ENCODE measurements at regions not wholly inside any gene's neighbourhood (a gene's known extent, or its start where the extent isn't known, plus 50 kb on each side); places are given as distances from the start of the nearest gene placed in this dataset.

DNA sequence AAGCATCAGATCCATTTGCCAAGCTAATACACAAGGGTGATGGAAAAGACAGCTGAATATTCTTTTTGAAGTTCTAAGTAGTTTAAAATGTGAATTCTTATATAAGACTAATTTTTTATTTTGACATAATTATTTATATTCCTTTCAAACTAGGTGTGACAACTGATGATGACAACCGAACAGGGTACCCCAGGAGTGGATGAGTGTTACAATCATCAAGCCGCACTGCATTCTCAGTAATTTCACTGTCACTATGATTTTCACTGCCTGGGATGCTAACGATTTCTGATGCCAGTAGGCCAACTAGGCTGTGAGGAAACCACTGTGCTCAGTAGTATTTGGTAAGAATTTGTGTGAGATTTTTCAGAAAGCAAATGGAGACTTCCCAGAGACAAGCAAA, 317.5 kb downstream of the ARAP2 start:
- no peak for DNase-seq
- H3K4me1 Mint-ChIP-seq = no peaks in the 10 kb centered on the region
- intact Hi-C loops (cut with micrococcal nuclease) = no loop called here
- no peaks in the 10 kb centered on the region for H3K27me3 Mint-ChIP-seq
- H3K4me3 Mint-ChIP-seq = no peak overlapping the region
- ChIA-PET CTCF (no interaction called here), POLR2A (interaction anchor here (0.6 kb wide), 1 partner anchor 23 kb away, joined by 3 read pairs; no protein-coding TSS in a partner anchor)
- TF ChIP-seq, protein P1, sequence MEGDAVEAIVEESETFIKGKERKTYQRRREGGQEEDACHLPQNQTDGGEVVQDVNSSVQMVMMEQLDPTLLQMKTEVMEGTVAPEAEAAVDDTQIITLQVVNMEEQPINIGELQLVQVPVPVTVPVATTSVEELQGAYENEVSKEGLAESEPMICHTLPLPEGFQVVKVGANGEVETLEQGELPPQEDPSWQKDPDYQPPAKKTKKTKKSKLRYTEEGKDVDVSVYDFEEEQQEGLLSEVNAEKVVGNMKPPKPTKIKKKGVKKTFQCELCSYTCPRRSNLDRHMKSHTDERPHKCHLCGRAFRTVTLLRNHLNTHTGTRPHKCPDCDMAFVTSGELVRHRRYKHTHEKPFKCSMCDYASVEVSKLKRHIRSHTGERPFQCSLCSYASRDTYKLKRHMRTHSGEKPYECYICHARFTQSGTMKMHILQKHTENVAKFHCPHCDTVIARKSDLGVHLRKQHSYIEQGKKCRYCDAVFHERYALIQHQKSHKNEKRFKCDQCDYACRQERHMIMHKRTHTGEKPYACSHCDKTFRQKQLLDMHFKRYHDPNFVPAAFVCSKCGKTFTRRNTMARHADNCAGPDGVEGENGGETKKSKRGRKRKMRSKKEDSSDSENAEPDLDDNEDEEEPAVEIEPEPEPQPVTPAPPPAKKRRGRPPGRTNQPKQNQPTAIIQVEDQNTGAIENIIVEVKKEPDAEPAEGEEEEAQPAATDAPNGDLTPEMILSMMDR (IDR thresholded peaks at IDR 0.05) = no peak
- no peak overlapping the region for H3K27ac Mint-ChIP-seq
- no peak for ATAC-seq (ENCODE audit: low read depth)
- H3K36me3 Mint-ChIP-seq (ENCODE audit: low read depth) = no peaks in the 10 kb centered on the region
- H3K9me3 Mint-ChIP-seq = no peaks in the 10 kb centered on the region

DNA sequence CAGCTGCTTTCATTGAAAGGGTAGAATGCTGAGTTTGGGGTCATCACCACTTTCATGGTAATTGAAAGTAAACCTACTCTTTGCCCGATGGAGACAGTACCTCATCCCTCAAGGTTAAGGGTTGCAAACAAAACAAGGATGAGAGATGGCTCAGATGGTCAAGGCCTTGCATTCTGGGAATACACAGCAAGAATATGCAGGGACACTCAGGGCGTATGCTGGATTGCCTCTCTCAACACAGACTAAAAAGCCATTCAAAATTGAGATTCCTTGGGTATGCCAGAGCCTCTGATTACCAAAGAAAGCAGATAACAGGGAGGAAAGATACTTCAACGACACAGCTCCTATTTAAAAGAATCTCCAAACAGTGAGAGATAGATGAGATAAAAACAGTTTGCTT, 310.4 kb downstream of the ARAP2 start:
- ATAC-seq (ENCODE audit: low read depth) = no peak
- DNase-seq = no peak
- Mint-ChIP-seq H3K4me1 (no peaks in the 10 kb centered on the region), H3K27ac (no peak overlapping the region), H3K4me3 (no peak overlapping the region), H3K9me3 (no peaks in the 10 kb centered on the region), H3K27me3 (no peaks in the 10 kb centered on the region), H3K36me3 (ENCODE audit: low read depth) (no peaks in the 10 kb centered on the region)
- TF ChIP-seq, protein P1 (IDR thresholded peaks at IDR 0.05) = no peak
- POLR2A ChIA-PET = no interaction called here
- intact Hi-C loops (cut with micrococcal nuclease) = no loop called here
- CTCF ChIA-PET = interaction anchor here (1.3 kb wide), 2 partner anchors 12 to 21 kb away, joined by 3 to 5 read pairs; no protein-coding TSS in a partner anchor

DNA sequence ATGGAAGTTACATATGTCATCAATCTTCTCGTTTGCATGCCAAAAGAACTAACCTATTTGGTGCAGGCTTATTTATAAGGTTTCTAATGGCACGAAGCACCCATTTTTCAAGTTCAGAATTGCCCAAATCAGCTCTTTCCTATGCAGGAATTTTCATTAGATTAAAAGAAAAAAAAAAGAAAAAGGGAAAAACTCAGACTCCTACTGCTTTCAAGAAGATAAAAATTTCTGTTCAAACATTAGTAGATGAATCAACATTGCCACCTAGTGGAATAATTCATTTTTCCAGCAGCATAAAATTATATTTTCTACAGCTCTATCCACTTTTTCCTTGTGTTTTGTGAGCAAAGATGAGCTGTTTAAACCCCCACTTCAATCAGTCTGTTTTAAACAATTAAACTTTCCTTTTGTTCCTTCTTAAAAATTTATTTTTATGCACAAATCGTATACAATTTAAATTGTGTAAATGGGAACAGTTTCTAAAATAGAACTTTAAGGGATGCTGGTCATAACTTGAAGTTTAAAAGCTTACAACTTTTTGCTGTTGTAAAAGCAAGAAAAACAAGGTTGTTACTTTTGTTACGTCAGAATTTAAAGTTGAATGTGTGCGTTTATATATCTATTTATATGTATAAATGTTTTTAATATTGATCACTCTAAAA, 309.9 kb downstream of the ARAP2 start:
- no peak for DNase-seq
- TF ChIP-seq, protein P1 (IDR thresholded peaks at IDR 0.05) = no peak
- POLR2A ChIA-PET = no interaction called here
- Mint-ChIP-seq H3K4me3 (no peak overlapping the region), H3K4me1 (no peaks in the 10 kb centered on the region), H3K27ac (no peak overlapping the region), H3K9me3 (no peaks in the 10 kb centered on the region), H3K27me3 (no peaks in the 10 kb centered on the region), H3K36me3 (ENCODE audit: low read depth) (no peaks in the 10 kb centered on the region)
- CTCF ChIA-PET = interaction anchor here (0.7 to 1.3 kb wide), 3 partner anchors 16 to 134 kb away, joined by 3 read pairs; no protein-coding TSS in a partner anchor
- no peak for ATAC-seq (ENCODE audit: low read depth)
- intact Hi-C loops (cut with micrococcal nuclease) = no loop called here

DNA sequence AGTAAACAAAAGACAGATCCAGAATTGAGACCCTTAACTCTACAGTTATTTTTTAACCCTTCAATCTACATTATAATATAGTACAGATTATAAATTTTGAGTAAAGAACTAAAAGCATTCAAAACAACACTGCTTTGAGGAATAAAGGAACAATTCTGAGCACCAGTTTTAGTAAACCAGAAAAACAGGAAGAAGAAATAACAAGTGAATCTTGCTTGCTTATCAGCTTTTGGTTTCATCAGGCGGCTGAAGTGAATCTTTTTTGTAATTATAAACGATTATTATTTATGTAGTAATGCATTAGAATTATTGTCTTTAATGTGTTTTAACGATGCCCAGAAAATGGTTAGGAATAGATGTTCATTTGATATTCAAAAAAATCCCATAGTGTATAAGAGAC, 305.4 kb downstream of the ARAP2 start:
- TF ChIP-seq, protein P1 (IDR thresholded peaks at IDR 0.05) = no peak
- no peak overlapping the region for H3K4me3 Mint-ChIP-seq
- H3K36me3 Mint-ChIP-seq (ENCODE audit: low read depth) = no peaks in the 10 kb centered on the region
- DNase-seq = no peak
- no peaks in the 10 kb centered on the region for H3K4me1 Mint-ChIP-seq
- no peak for ATAC-seq (ENCODE audit: low read depth)
- ChIA-PET CTCF (no interaction called here), POLR2A (no interaction called here)
- intact Hi-C loops (cut with micrococcal nuclease) = no loop called here
- no peak overlapping the region for H3K27ac Mint-ChIP-seq
- H3K27me3 Mint-ChIP-seq = no peaks in the 10 kb centered on the region
- no peaks in the 10 kb centered on the region for H3K9me3 Mint-ChIP-seq

DNA sequence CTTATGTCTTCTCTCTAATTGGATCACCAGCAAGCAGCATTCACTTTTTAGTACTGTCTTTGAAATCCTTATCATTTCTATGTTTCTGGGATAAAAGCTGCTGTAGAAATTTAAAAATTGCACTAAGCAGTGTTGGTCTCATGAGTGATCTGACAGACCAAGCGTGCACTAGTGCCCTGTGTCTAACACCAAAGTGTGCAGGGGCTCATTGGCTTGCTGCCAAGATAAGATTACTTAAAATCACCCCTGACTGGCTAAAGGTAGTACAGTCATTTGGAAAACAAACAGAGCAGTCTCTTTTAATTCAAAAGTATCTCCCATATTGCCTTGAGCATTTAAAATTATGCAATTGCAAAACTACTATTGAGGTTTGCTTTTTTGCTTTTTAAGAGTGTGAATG, 304.6 kb downstream of the ARAP2 start:
- TF ChIP-seq, protein P1 (IDR thresholded peaks at IDR 0.05) = no peak
- H3K36me3 Mint-ChIP-seq (ENCODE audit: low read depth) = no peaks in the 10 kb centered on the region
- ChIA-PET CTCF (no interaction called here), POLR2A (no interaction called here)
- intact Hi-C loops (cut with micrococcal nuclease) = loop anchor here (10.0 kb wide), 1 partner anchor 455 kb away; no protein-coding TSS in a partner anchor
- H3K4me1 Mint-ChIP-seq = no peaks in the 10 kb centered on the region
- no peak overlapping the region for H3K4me3 Mint-ChIP-seq
- no peak overlapping the region for H3K27ac Mint-ChIP-seq
- no peak for ATAC-seq (ENCODE audit: low read depth)
- no peaks in the 10 kb centered on the region for H3K9me3 Mint-ChIP-seq
- no peaks in the 10 kb centered on the region for H3K27me3 Mint-ChIP-seq
- no peak for DNase-seq

Measured in activated B cell treated with CpG ODN at 0.5 μM for 24 hours (primary cell).